K562 (cell line): ENCODE measurements at regions not wholly inside any gene's neighbourhood (a gene's known extent, or its start where the extent isn't known, plus 50 kb on each side); places are given as distances from the start of the nearest gene placed in this dataset.

Source experiments
- CBX2 ChIP-seq: fragments of 200-600 bp; sonication (generic); IDR thresholded peaks from one replicate; pipeline ENCODE4 v1.6.1; 2012; ENCODE audit warnings: mild to moderate bottlenecking, low read length, inconsistent platforms; ENCODE audit not compliant: insufficient read depth, poor library complexity, severe bottlenecking
- CHD1 ChIP-seq: fragments of 200-600 bp; sonication (generic); IDR thresholded peaks from one replicate; pipeline ENCODE4 v1.6.1; 2012; ENCODE audit warnings: mild to moderate bottlenecking, moderate library complexity, low read length, inconsistent platforms
- ELF4 ChIP-seq: fragments of 450-650 bp; formaldehyde crosslinking; IDR thresholded peaks from 2 replicates; pipeline ENCODE4 v1.4.0; 2022; ENCODE audit warnings: missing genetic modification characterization
- GATAD2A ChIP-seq: fragments of 450-650 bp; IDR thresholded peaks from 2 replicates; pipeline ENCODE4 v1.6.1; 2017
- GATAD2B ChIP-seq: fragments of 450-650 bp; IDR thresholded peaks from 2 replicates; pipeline ENCODE4 v1.6.1; 2017; ENCODE audit warnings: mild to moderate bottlenecking, borderline replicate concordance
- HNRNPH1 ChIP-seq: fragments of 200-400 bp; formaldehyde crosslinking; optimal IDR thresholded peaks from 2 replicates; pipeline ENCODE3; 2017; ENCODE audit warnings: low read depth, mild to moderate bottlenecking, low read length, moderate library complexity
- HNRNPLL ChIP-seq: fragments of 200-400 bp; formaldehyde crosslinking; IDR thresholded peaks from 2 replicates; pipeline ENCODE4 v1.6.1; 2017; ENCODE audit warnings: low read length, low read depth, mild to moderate bottlenecking; ENCODE audit not compliant: poor library complexity, severe bottlenecking
- KDM4B ChIP-seq, 2 experiments: fragments of 450-650 bp in 1 of 2; sonication (generic) in 1 of 2; IDR thresholded peaks; 2 replicates each; pipeline ENCODE4 v1.6.1; 2016 to 2017; ENCODE audit warnings: borderline replicate concordance in 2 of 2, antibody characterized with exemption in 1 of 2, low read depth in 1 of 2, mild to moderate bottlenecking in 1 of 2
- NFATC3 ChIP-seq: fragments of 450-650 bp; IDR thresholded peaks from 2 replicates; pipeline ENCODE4 v1.6.1; 2017; ENCODE audit warnings: mild to moderate bottlenecking
- OTX1 ChIP-seq: fragments of 450-650 bp; formaldehyde crosslinking; IDR thresholded peaks from 2 replicates; pipeline ENCODE4 v1.4.0; 2022; ENCODE audit warnings: mild to moderate bottlenecking
- PCBP2 ChIP-seq: fragments of 200-400 bp; formaldehyde crosslinking; IDR thresholded peaks from 2 replicates; pipeline ENCODE4 v1.6.1; 2018; ENCODE audit warnings: low read length, low read depth, mild to moderate bottlenecking, moderate library complexity; ENCODE audit not compliant: poor library complexity, severe bottlenecking
- RBM39 ChIP-seq: fragments of 200-400 bp; formaldehyde crosslinking; optimal IDR thresholded peaks from 2 replicates; pipeline ENCODE3; 2018; ENCODE audit warnings: low read depth, low read length
- SMAD2 ChIP-seq: fragments of 150-350 bp; IDR thresholded peaks from 2 replicates; pipeline ENCODE4 v1.6.1; 2014; ENCODE audit warnings: low read depth, mild to moderate bottlenecking, low read length
- SNRNP70 ChIP-seq: fragments of 200-400 bp; formaldehyde crosslinking; optimal IDR thresholded peaks from 2 replicates; pipeline ENCODE3; 2017; ENCODE audit warnings: low read depth, low read length
- TARDBP ChIP-seq: fragments of 450-650 bp; IDR thresholded peaks from 2 replicates; pipeline ENCODE4 v1.6.1; 2016
- TEAD4 ChIP-seq, 2 experiments: sonication (generic) in 1 of 2; formaldehyde crosslinking in 1 of 2; IDR thresholded peaks; 2 replicates each; pipeline versions ENCODE4 v1.6.1 to v1.8.0; 2012 to 2022; ENCODE audit warnings: borderline replicate concordance in 1 of 2, inconsistent platforms in 1 of 2, low read length in 1 of 2, mild to moderate bottlenecking in 1 of 2, missing genetic modification reagents in 1 of 2
- TSC22D4 ChIP-seq: fragments of 450-650 bp; IDR thresholded peaks from 2 replicates; pipeline ENCODE4 v1.6.1; 2016; ENCODE audit warnings: missing genetic modification characterization, missing biosample characterization, control low read depth
- ZBTB7A ChIP-seq: IDR thresholded peaks from 2 replicates; pipeline ENCODE4 v1.6.1; 2011; ENCODE audit warnings: low read depth, mild to moderate bottlenecking, low read length, moderate library complexity, borderline replicate concordance; ENCODE audit not compliant: control insufficient read depth
- ZKSCAN3 ChIP-seq: fragments of 250-450 bp; sonication (Bioruptor Pico); IDR thresholded peaks from 2 replicates; pipeline ENCODE4 v1.4.0; 2020
- ZNF324 ChIP-seq: fragments of 250-450 bp; sonication (Bioruptor Pico); IDR thresholded peaks from 2 replicates; pipeline ENCODE4 v1.4.0; 2020; ENCODE audit warnings: mild to moderate bottlenecking
- TF ChIP-seq, protein P1 (sequence below), 2 experiments: IDR thresholded peaks in 1 of 2; conservative IDR thresholded peaks in 1 of 2; 2 replicates each; pipeline ENCODE4 v1.6.1; 2016; ENCODE audit warnings: low read depth in 2 of 2, mild to moderate bottlenecking in 1 of 2, missing compliant biosample characterization in 1 of 2, missing genetic modification characterization in 1 of 2, moderate library complexity in 1 of 2
- TF ChIP-seq, protein P2 (sequence below): IDR thresholded peaks from 3 replicates; pipeline ENCODE4 v1.6.1; 2011; ENCODE audit warnings: borderline replicate concordance, mild to moderate bottlenecking, moderate library complexity; ENCODE audit not compliant: insufficient read length; ENCODE audit errors: extremely low read depth

DNA sequence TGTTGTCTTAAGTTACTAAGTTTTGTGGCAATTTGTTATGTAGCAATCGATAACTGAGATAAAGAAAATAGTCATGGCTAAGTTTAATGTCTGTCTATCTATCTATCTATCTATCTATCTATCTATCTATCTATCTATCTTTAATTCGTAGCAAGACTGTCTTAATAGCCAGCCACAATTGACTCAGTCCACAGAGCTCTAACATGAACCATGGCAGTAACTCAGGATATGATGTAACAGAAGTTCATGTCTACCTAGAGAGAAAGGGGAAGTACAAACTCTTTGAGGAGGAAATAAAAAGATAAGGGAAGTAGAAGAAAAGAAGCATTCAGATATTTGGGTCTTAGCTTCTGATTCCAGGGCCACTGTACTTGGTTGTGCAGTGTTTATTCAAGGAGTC, 61.5 kb upstream of the FNDC3B start (continued):
- no peak for TF ChIP-seq RBM39
- TF ChIP-seq ZBTB7A = no peak
- TF ChIP-seq TARDBP = no peak
- TF ChIP-seq TEAD4 (IDR thresholded peaks at IDR 0.05; ENCODE audit: low read length) = no peak; the same call in 1 of the 2 replicates
- TF ChIP-seq TEAD4 (CRISPR knock-in tag; IDR thresholded peaks at IDR 0.05; ENCODE audit: borderline replicate concordance) = no peak
- no peak for TF ChIP-seq HNRNPH1
- no peak for TF ChIP-seq CHD1
- TF ChIP-seq PCBP2 = no peak
- 0 out of 2 replicates have a peak, but pooled peaks have one; percentile 57 for TF ChIP-seq OTX1
- TF ChIP-seq ZKSCAN3 = no peak
- TF ChIP-seq GATAD2A = no peak; the same call in 1 of the 2 replicates
- no peak for TF ChIP-seq TSC22D4 (tag)
- TF ChIP-seq, protein P1, sequence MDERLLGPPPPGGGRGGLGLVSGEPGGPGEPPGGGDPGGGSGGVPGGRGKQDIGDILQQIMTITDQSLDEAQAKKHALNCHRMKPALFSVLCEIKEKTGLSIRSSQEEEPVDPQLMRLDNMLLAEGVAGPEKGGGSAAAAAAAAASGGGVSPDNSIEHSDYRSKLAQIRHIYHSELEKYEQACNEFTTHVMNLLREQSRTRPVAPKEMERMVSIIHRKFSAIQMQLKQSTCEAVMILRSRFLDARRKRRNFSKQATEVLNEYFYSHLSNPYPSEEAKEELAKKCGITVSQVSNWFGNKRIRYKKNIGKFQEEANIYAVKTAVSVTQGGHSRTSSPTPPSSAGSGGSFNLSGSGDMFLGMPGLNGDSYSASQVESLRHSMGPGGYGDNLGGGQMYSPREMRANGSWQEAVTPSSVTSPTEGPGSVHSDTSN (CRISPR knock-in tag; IDR thresholded peaks at IDR 0.05; ENCODE audit: low read depth) = no peak
- TF ChIP-seq, protein P1 (tag; conservative IDR thresholded peaks at IDR 0.05; ENCODE audit: low read depth) = no peak
- TF ChIP-seq HNRNPLL = no peak
- no peak for TF ChIP-seq ELF4 (CRISPR knock-in tag)
- no peak for TF ChIP-seq KDM4B (IDR thresholded peaks at IDR 0.05; ENCODE audit: borderline replicate concordance in 2 of 2, low read depth in 1 of 2)
- no peak for TF ChIP-seq ZNF324 (CRISPR knock-in tag)
- TF ChIP-seq NFATC3 = no peak
- TF ChIP-seq SNRNP70 = no peak
- TF ChIP-seq CBX2 = no peak
- TF ChIP-seq, protein P2, sequence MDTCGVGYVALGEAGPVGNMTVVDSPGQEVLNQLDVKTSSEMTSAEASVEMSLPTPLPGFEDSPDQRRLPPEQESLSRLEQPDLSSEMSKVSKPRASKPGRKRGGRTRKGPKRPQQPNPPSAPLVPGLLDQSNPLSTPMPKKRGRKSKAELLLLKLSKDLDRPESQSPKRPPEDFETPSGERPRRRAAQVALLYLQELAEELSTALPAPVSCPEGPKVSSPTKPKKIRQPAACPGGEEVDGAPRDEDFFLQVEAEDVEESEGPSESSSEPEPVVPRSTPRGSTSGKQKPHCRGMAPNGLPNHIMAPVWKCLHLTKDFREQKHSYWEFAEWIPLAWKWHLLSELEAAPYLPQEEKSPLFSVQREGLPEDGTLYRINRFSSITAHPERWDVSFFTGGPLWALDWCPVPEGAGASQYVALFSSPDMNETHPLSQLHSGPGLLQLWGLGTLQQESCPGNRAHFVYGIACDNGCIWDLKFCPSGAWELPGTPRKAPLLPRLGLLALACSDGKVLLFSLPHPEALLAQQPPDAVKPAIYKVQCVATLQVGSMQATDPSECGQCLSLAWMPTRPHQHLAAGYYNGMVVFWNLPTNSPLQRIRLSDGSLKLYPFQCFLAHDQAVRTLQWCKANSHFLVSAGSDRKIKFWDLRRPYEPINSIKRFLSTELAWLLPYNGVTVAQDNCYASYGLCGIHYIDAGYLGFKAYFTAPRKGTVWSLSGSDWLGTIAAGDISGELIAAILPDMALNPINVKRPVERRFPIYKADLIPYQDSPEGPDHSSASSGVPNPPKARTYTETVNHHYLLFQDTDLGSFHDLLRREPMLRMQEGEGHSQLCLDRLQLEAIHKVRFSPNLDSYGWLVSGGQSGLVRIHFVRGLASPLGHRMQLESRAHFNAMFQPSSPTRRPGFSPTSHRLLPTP = no peak
- peak; percentile 97 for TF ChIP-seq GATAD2B
- TF ChIP-seq SMAD2 = no peak
